ENCODE measurements at regions not wholly inside any gene's neighbourhood (a gene's known extent, or its start where the extent isn't known, plus 50 kb on each side); places are given as distances from the start of the nearest gene placed in this dataset.

DNA sequence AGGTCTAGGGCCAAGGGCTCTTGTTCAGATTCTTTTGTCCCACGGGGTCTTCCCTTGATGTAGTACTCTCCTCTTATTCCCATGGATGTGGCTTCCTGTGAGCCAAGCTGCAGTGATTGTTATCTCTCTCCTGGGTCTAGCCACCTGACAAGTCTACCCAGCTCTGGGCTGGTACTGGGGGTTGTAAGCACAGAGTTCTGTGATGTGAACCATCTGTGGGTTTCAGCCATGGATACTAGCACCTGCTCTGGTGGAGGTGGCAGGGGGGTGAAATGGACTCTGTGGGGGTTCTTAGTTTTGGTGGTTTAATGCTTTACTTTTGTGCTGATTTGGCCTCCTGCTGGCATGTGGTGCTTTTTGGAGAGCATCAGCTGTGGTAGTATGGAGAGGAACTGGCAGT is 350.8 kb downstream of the DNAJB9 start:
- TF ChIP-seq ZNF274 (IDR thresholded peaks at IDR 0.05; ENCODE audit: low read depth, low read length) (no peak), SUZ12 (IDR thresholded peaks at IDR 0.05; ENCODE audit: extremely low read depth, insufficient read depth, insufficient read length) (no peak)
